Mucosa of stomach (tissue), 1 donor: ENCODE measurements at regions not wholly inside any gene's neighbourhood (a gene's known extent, or its start where the extent isn't known, plus 50 kb on each side); places are given as distances from the start of the nearest gene placed in this dataset.

Source experiments
- H3K27me3 ChIP-seq: one replicate; pipeline ENCODE4 v1.7.0; 2013; ENCODE audit warnings: mild to moderate bottlenecking, low read length; ENCODE audit not compliant: control insufficient read depth, insufficient read depth
- H3K36me3 ChIP-seq: one replicate; pipeline ENCODE4 v1.7.0; 2013; ENCODE audit warnings: low read length; ENCODE audit not compliant: control insufficient read depth, insufficient read depth
- H3K4me1 ChIP-seq: one replicate; pipeline ENCODE4 v1.7.0; 2013; ENCODE audit warnings: mild to moderate bottlenecking, low read length; ENCODE audit not compliant: control insufficient read depth, insufficient read depth
- H3K4me3 ChIP-seq: one replicate; pipeline ENCODE4 v1.7.0; 2013; ENCODE audit warnings: low read length
- H3K9ac ChIP-seq: one replicate; pipeline ENCODE4 v1.7.0; 2013; ENCODE audit warnings: mild to moderate bottlenecking, low read length, moderate library complexity
- H3K9me3 ChIP-seq: one replicate; pipeline ENCODE4 v1.7.0; 2013; ENCODE audit warnings: mild to moderate bottlenecking, low read length, moderate library complexity; ENCODE audit not compliant: control insufficient read depth
- donor health status: Pancreatic carcinoma.

DNA sequence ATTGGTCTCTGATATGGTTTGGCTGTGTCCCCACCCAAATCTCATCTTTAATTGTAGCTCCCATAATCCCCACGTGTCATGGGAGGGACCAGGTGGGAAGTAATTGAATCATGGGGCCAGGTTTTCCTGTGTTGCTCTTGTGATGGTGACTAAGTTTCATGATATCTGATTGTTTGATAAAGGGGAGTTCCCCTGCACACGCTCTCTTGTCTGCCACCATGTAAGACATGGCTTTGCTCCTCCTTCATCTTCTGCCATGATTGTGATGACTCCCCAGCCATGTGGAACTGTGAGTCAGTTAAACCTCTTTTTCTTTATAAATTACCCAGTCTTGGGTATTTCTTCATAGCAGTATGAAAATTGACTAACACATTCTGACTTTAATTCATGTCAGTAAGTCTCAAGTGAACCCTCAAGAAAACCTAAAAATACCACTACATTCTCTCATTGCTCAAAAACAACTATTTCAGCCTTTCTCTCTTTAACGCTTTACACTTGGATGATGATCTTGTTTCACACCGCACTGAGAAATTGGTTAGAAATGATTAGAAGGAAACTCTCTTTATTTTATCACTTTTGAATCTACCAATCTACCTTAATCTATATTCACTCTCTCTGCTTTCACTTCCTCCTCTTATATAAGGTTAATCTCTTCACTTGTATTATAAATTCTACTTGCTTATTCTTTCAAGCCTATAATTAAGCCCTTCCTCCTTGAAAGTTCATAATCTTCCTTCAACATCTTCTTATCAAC is 110.1 kb downstream of the GALR1 start:
- no peaks in the 10 kb centered on the region for H3K9me3 ChIP-seq
- no peak overlapping the region for H3K9ac ChIP-seq
- no peak overlapping the region for H3K4me3 ChIP-seq
- H3K27me3 ChIP-seq: no peaks in the 10 kb centered on the region
- no peaks in the 10 kb centered on the region for H3K4me1 ChIP-seq
- H3K36me3 ChIP-seq: no peaks in the 10 kb centered on the region

DNA sequence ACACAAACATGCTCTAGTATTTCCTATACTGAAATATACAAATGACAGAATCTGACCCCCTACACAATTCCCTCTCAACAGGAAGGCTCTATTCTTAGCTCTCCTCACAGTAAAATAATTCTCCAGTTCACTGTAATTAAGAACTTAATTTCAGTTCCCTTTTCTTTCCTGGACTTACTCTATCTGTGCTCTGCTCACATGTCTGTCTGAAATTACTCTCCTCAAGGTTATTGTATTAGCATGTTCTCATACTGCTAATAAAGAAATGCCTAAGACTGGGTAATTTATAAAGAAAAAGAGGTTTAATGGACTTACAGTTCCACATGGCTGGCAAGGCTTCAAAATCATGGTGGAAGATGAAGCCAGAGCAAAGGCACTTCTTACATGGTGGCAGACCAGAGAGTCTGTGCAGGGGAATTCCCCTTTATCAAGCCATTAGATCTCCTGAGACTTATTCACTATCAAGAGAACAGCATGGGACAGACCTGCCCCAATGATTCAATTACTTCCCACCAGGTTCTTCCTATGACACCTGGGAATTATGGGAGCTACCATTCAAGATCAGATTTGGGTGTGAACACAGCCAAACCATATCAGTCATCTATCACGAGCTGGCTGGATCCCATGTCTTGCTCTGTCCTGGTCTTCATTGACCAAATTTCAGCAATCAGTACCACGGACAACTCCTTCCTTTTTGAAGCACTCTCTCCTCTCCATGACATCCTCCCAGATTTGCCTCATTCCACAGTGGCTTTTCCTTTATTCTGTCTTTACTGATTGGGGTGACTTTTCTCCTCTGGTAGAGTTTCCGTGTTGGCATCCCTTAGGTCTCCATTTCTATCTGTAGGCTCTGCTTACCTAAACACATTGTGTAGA is 110.9 kb downstream of the GALR1 start:
- Histone ChIP-seq H3K4me3 (no peak overlapping the region), H3K36me3 (no peaks in the 10 kb centered on the region), H3K4me1 (no peaks in the 10 kb centered on the region), H3K27me3 (no peaks in the 10 kb centered on the region), H3K9me3 (no peaks in the 10 kb centered on the region), H3K9ac (no peak overlapping the region)

DNA sequence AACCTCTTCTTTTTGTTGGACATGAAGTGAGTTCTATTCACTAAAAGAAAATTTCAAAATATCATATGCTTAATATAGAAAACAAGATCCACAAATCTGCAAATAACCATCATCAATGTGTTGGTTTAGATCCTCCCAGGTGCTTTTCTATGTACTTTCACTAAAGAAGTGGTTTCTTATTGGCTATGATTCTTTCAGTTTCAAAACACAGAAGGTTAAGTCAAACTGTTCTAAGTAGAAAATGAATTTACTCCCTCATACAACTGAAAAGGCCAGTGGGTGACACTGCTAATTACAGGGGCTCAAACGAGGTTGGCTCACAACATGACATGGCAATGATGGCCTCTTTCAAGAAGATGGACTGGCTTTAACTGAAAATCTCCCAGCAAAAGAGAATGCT is 111.7 kb downstream of the GALR1 start:
- Histone ChIP-seq H3K36me3 (no peaks in the 10 kb centered on the region), H3K4me1 (no peaks in the 10 kb centered on the region), H3K4me3 (no peak overlapping the region), H3K27me3 (no peaks in the 10 kb centered on the region), H3K9ac (no peak overlapping the region), H3K9me3 (no peaks in the 10 kb centered on the region)

DNA sequence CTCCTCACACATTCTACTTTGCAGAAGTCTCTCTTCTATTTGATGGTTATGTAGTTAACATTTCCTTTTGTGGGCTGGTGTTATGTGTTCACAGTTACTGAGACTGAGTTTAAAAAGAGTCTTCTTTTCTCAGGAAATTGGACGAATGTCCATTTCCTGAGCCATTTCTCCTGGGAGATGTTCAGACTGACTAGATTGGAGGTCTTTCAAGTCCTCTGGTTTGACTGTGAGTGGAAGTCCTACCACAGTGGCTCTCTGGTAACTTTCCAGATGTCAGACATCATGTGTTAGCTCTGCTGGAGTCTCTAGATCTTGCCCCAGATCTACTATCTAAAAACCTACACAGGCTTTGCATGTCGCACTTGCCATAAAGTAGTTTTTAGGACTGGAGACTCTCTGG is 116.0 kb downstream of the GALR1 start:
- H3K4me3 ChIP-seq: no peak overlapping the region
- no peaks in the 10 kb centered on the region for H3K27me3 ChIP-seq
- no peaks in the 10 kb centered on the region for H3K4me1 ChIP-seq
- H3K9ac ChIP-seq: no peak overlapping the region
- no peaks in the 10 kb centered on the region for H3K9me3 ChIP-seq
- H3K36me3 ChIP-seq: no peaks in the 10 kb centered on the region

DNA sequence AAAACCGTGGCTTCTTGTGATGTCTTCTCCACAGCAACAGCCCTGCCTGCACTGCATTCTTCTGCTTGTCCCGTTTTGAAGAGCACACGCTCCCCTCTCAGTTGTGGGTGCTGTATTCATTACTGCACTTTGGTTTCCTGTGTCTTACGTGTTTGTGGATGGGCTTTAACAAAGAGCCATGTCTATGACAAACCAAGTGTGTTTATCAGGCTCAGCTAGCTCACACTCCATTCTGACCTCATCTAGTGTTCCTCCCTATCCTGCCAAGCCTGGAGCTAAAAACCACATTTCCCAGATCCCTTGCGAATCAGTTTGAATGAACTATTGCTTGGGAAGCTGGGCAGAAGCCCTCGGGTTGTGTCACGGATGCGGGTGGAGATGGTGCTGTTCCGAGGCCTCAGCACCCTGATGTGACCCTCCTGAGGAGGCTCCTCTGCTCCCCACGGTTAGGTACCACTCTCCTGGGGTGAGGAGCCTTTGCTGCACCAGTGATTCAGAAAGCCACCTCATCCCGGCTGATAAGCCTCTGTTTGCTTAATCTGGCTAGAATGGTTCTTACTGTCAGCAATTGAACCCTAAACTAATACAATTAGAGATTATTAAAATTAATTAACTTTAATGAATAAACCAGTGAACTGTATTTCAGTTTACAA is 116.5 kb downstream of the GALR1 start:
- H3K9me3 ChIP-seq: no peaks in the 10 kb centered on the region
- H3K36me3 ChIP-seq: no peaks in the 10 kb centered on the region
- no peak overlapping the region for H3K4me3 ChIP-seq
- H3K27me3 ChIP-seq: no peaks in the 10 kb centered on the region
- no peaks in the 10 kb centered on the region for H3K4me1 ChIP-seq
- H3K9ac ChIP-seq: no peak overlapping the region

DNA sequence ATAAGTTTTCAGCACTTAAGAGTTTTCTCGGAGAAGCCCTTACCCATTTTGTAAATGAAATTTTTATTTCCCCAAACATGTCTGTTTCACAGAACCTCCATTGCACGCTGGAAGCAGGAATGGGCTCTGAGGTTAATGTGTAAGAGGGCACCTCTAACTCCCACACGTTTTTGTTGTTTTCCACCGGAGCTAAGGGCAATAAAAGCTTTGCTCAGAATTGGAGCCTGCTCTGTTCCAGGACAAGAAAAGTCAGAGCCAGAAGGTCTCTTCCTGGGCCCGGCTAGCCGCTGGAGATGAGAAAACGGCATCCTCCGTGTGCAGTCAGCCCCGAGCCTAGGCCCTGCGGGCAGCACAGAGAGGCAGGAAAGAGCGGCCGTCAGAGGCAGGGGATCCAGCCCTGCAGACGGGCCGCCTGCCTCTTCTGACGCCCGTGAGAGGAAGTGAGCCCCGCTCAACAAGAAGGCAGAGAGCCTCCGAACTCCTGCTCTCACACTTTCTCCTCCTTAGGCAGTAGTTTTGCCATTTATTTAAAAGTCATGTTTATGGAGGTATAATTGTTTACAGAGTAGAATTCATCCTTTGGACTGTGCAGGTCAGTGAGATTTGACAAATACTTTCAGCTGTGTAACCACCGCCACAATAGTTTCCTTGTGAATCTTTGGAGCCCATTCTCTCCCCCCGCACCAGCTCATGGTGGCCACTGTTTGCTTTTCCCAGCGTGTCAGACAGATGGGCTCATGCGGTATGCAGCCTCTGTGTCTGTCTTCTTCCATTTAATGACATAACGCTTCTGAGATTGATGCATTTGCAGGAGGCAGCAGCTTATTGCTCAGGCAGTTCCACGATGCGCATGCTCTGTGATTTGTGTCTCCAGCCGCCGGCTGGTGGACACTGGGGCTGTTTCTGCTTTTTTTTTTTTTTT is 117.3 kb downstream of the GALR1 start:
- H3K27me3 ChIP-seq: no peaks in the 10 kb centered on the region
- no peak overlapping the region for H3K4me3 ChIP-seq
- no peaks in the 10 kb centered on the region for H3K4me1 ChIP-seq
- no peaks in the 10 kb centered on the region for H3K36me3 ChIP-seq
- no peak overlapping the region for H3K9ac ChIP-seq
- H3K9me3 ChIP-seq: no peaks in the 10 kb centered on the region

DNA sequence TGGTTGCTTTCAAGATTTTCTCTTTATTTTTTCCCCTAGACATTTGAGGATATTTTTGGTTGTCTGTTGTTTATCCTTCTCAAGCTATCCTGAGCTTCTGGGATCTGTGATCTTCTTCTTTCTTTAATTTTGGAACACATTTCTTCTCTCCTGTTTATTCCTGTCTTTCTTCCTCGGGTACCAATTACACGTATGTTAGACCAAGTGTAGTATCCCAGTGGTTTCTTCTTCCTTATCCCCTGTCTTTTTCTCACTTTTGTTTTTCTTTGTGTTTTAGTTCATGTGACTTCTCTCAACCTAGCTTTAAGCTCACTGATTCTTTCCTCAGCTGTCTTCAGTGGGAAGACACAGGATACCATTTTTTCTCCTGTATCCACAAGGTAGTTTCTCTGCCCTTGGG is 120.0 kb downstream of the GALR1 start:
- H3K27me3 ChIP-seq: no peaks in the 10 kb centered on the region
- H3K9me3 ChIP-seq: no peaks in the 10 kb centered on the region
- H3K4me1 ChIP-seq: no peaks in the 10 kb centered on the region
- H3K36me3 ChIP-seq: no peaks in the 10 kb centered on the region
- H3K9ac ChIP-seq: no peak overlapping the region
- no peak overlapping the region for H3K4me3 ChIP-seq

DNA sequence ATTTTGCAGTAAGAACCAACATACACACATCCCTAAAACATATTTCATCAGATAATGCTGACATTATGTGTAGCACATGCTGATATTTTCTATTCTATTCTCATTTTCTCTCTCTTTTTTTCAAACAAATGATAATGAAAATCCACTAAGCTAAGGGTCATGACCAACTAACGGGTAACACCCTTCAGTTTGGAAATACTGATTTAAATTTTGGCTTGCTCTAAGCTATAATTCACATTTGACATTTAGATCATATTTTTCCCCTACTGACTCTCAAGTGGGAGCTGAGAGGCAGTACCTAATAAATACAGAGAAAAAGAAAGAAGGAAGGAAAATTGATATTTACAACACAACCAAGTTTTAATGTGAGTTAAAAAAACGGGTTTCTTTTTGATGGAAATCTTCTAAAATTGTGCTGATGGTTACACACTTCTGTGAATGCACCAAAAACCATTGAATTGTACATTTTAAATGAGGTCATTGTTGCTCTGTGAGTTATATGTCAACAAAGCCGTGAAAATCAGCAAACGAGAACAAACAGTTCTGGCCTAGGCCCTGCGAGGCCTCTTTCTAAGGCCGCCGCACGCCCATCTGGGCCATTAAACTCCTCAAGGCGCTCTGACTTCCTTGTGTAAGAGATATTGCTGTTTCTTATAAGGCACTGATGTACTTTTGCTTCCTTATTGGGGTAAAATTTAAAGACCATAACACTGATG is 124.2 kb downstream of the GALR1 start:
- no peaks in the 10 kb centered on the region for H3K4me1 ChIP-seq
- H3K9ac ChIP-seq: no peak overlapping the region
- H3K27me3 ChIP-seq: no peaks in the 10 kb centered on the region
- H3K36me3 ChIP-seq: no peaks in the 10 kb centered on the region
- H3K4me3 ChIP-seq: no peak overlapping the region
- no peaks in the 10 kb centered on the region for H3K9me3 ChIP-seq

DNA sequence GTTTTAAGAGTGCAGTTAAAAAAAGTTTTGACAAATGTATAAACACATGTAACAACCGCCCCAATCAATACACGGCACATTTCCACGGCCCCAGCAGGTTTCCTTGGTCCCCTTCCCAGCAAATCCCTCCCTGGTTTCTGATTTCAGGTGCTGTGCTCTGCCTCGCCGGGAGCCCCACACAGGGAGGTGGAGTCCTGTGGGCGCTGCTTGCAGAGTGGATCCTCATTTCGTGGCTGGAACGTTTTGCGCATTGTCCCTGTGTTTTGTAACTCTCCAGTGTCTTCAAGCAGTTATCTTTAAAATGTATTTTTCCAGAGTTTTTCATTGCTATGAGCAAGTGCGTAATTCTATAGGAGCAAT is 124.8 kb downstream of the GALR1 start:
- Histone ChIP-seq H3K4me1 (no peaks in the 10 kb centered on the region), H3K9me3 (no peaks in the 10 kb centered on the region), H3K4me3 (no peak overlapping the region), H3K36me3 (no peaks in the 10 kb centered on the region), H3K27me3 (no peaks in the 10 kb centered on the region), H3K9ac (no peak overlapping the region)

DNA sequence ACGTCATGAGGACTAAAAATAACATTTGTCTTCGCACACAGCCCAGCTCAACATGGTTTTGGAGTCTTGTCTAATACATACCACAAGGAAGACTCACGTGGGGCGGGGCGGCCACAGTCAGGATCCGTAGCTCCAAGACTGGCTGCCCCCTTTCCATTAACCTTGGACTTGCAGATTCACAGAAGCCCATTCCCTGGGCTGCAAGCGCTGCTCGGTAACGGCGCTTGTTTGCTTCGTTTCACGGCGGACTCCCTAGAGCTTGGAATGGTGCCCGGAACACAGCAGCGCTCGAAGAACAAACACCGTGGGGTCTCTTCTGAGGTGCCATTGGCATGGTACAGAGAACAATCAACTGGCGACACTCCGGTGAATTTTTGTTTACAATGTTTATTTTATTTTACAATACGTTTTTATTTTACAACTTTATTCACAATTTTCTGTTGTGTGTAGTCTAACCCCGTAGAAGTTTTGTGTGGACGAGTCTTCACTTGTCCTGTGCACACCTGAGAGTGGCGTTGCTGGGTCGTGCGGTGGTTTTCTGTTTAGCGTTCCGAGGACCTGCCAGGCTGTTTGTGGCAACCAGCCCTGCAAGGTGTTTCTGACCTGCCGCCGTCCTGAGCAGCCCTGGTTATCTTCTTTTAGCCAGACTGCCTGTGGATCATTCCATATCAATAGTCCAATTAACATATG is 126.5 kb downstream of the GALR1 start:
- Histone ChIP-seq H3K4me1 (no peaks in the 10 kb centered on the region), H3K4me3 (no peak overlapping the region), H3K36me3 (no peaks in the 10 kb centered on the region), H3K27me3 (no peaks in the 10 kb centered on the region), H3K9ac (no peak overlapping the region), H3K9me3 (no peaks in the 10 kb centered on the region)

DNA sequence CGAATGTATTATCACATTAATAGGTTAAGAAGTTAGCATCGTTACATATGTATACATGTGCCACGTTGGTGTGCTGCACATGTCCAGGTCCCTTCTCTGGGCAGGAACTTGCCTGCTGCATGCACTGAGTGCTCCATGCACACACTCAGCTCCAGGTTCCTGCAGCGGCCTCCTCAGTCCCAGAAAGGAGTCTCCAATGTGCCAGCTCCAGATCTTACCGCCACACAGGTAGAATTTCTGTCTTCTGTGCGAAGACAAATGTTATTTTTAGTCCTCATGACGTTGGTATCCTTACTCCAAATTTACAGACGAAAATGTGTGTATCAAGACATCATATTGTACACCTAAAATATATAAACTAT is 127.1 kb downstream of the GALR1 start:
- Histone ChIP-seq H3K4me1 (no peaks in the 10 kb centered on the region), H3K27me3 (no peaks in the 10 kb centered on the region), H3K9ac (no peak overlapping the region), H3K4me3 (no peak overlapping the region), H3K9me3 (no peaks in the 10 kb centered on the region), H3K36me3 (no peaks in the 10 kb centered on the region)
